T-helper 2 cell (primary cell): ENCODE measurements at regions not wholly inside any gene's neighbourhood (a gene's known extent, or its start where the extent isn't known, plus 50 kb on each side); places are given as distances from the start of the nearest gene placed in this dataset.
A peak's percentile ranks its signal among the peaks of the same experiment; 100 is the strongest.

Experiments used
- DNase-seq, 5 experiments: peaks; one replicate each; pipeline versions ENCODE4 v3.0.0 to v3.0.0-alpha.2; 2012 to 2022

- no peak for DNase-seq
These were observed 124.8 kb upstream of the NEDD9 start for GRCh38 chr6:11357285-11357684.

GRCh38 chr6:11356404-11357155, 124.1 kb upstream of the NEDD9 start:
- peak in 1 of 5 experiments; percentile 31 for DNase-seq

- peak in 2 of 5 experiments; percentile 51 to 67 for DNase-seq
These were observed 121.5 kb upstream of the NEDD9 start for GRCh38 chr6:11353921-11354389.

- DNase-seq, result no peak
These were observed 117.8 kb upstream of the NEDD9 start for GRCh38 chr6:11350294-11350693.

GRCh38 chr6:11349880-11350279, 117.4 kb upstream of the NEDD9 start:
- DNase-seq, result no peak

- no peak for DNase-seq
These were observed 114.0 kb upstream of the NEDD9 start for GRCh38 chr6:11346516-11346915.

- DNase-seq, result no peak
These were observed 113.1 kb upstream of the NEDD9 start for GRCh38 chr6:11345536-11345935.

GRCh38 chr6:11343963-11344723, 111.7 kb upstream of the NEDD9 start:
- peak in 1 of 5 experiments; percentile 42 for DNase-seq

- no peak for DNase-seq
These were observed 109.4 kb upstream of the NEDD9 start for GRCh38 chr6:11341867-11342266.

- no peak for DNase-seq
These were observed 108.8 kb upstream of the NEDD9 start for GRCh38 chr6:11341303-11341702.

- no peak for DNase-seq
These were observed 106.9 kb upstream of the NEDD9 start for GRCh38 chr6:11339380-11339779.

GRCh38 chr6:11337306-11337705, 104.8 kb upstream of the NEDD9 start:
- no peak for DNase-seq

GRCh38 chr6:11335826-11336225, 103.4 kb upstream of the NEDD9 start:
- DNase-seq, result no peak

GRCh38 chr6:11333132-11333849, 100.8 kb upstream of the NEDD9 start:
- no peak for DNase-seq

- DNase-seq, result no peak
These were observed 100.0 kb upstream of the NEDD9 start for GRCh38 chr6:11332463-11332862.

GRCh38 chr6:11331111-11331510, 98.6 kb upstream of the NEDD9 start:
- no peak for DNase-seq

GRCh38 chr6:11330413-11330760, 97.9 kb upstream of the NEDD9 start:
- no peak for DNase-seq

GRCh38 chr6:11329726-11330412, 97.4 kb upstream of the NEDD9 start:
- no peak for DNase-seq

- no peak for DNase-seq
These were observed 96.3 kb upstream of the NEDD9 start for GRCh38 chr6:11328613-11329247.

GRCh38 chr6:11327961-11328360, 95.5 kb upstream of the NEDD9 start:
- no peak for DNase-seq

GRCh38 chr6:11326116-11326515, 93.6 kb upstream of the NEDD9 start:
- no peak for DNase-seq

GRCh38 chr6:11324453-11325015, 92.1 kb upstream of the NEDD9 start:
- peak in 2 of 5 experiments; percentile 29 to 83 for DNase-seq
